ENCODE measurements at regions not wholly inside any gene's neighbourhood (a gene's known extent, or its start where the extent isn't known, plus 50 kb on each side); places are given as distances from the start of the nearest gene placed in this dataset.
"Not testable (repeated sequence)": the region's sequence is repeated elsewhere in the genome, so short reads cannot be mapped to it uniquely, and the experiment has no call there.

DNA sequence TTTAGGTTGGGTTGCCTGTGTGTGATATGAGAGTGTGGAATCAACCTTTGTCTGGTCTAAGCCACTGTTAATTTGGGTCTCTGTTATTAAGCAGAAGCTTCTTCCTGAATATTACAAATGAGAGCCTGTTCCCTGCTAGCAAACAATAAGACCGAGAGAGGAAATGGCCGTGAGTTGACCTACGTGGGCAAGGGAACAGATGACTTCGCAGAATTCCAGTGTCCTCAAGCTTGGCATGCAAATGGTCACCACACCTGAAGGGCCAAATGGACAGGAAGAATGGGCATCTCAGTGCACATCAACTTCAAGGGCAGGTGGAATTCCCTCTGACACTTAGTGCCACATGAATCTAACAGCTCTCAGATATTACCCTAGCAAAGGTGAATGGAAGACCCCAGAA lies 250.8 kb upstream of the FOXF1 start:
- no peak for DNase-seq (ENCODE audit: low read depth)
- no peaks in the 10 kb centered on the region for H3K79me2 ChIP-seq (ENCODE audit: insufficient read depth, low read length)

DNA sequence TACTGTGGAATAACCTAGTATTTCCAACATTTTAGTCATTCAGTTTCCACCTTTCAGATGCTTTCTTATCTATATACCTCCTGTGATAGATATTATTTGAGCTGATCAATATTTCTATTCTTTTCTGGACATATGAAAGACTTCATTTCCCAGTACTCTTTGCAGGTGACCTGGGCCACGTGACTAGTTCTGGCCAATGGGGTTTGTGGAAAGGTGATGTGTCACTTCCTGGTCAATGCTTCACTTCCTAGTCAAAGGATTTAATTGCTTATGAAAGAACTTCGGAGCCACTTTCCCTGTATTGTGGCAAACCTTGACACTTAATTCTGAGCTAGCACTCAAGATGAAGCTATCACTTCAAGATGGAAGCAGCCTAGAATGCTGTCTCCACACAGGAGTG lies 248.9 kb upstream of the FOXF1 start:
- no peaks in the 10 kb centered on the region for H3K4me1 ChIP-seq (ENCODE audit: insufficient read depth, low read length)
- TF ChIP-seq, protein P1, sequence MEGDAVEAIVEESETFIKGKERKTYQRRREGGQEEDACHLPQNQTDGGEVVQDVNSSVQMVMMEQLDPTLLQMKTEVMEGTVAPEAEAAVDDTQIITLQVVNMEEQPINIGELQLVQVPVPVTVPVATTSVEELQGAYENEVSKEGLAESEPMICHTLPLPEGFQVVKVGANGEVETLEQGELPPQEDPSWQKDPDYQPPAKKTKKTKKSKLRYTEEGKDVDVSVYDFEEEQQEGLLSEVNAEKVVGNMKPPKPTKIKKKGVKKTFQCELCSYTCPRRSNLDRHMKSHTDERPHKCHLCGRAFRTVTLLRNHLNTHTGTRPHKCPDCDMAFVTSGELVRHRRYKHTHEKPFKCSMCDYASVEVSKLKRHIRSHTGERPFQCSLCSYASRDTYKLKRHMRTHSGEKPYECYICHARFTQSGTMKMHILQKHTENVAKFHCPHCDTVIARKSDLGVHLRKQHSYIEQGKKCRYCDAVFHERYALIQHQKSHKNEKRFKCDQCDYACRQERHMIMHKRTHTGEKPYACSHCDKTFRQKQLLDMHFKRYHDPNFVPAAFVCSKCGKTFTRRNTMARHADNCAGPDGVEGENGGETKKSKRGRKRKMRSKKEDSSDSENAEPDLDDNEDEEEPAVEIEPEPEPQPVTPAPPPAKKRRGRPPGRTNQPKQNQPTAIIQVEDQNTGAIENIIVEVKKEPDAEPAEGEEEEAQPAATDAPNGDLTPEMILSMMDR (IDR thresholded peaks at IDR 0.05; ENCODE audit: insufficient read depth, low read depth, low read length), result no peak
- TF ChIP-seq EZH2 (IDR thresholded peaks at IDR 0.05; ENCODE audit: insufficient read depth, low read length), result no peak
- H2AFZ ChIP-seq (ENCODE audit: low read depth, low read length), result no peak overlapping the region
- DNase-seq (ENCODE audit: low read depth) (no peak), FAIRE-seq (no peak)
- no peak overlapping the region for H3K27ac ChIP-seq (ENCODE audit: low read depth, low read length)
- Mint-ChIP-seq H3K27me3 (ENCODE audit: low read depth, unreplicated experiment) (peaks cover 11% of the 10 kb centered on the region), H3K4me1 (ENCODE audit: low read depth, unreplicated experiment) (no peaks in the 10 kb centered on the region), H3K4me3 (ENCODE audit: unreplicated experiment) (no peak overlapping the region), H3K9me3 (ENCODE audit: unreplicated experiment) (peaks cover 17% of the 10 kb centered on the region), H3K36me3 (ENCODE audit: low read depth, unreplicated experiment) (peaks cover 2% of the 10 kb centered on the region), H3K27ac (ENCODE audit: unreplicated experiment) (no peak overlapping the region)
- H3K79me2 ChIP-seq (ENCODE audit: insufficient read depth, low read length), result no peaks in the 10 kb centered on the region
- H3K4me3 ChIP-seq (ENCODE audit: insufficient read depth, low read depth, low read length), result no peak overlapping the region
- no peak overlapping the region for H3K4me2 ChIP-seq (ENCODE audit: low read length)
- no peaks in the 10 kb centered on the region for H4K20me1 ChIP-seq (ENCODE audit: insufficient read depth, low read length)
- H3K36me3 ChIP-seq (ENCODE audit: insufficient read depth, low read length), result no peaks in the 10 kb centered on the region
- no peak overlapping the region for H3K9ac ChIP-seq (ENCODE audit: low read length)
- no peaks in the 10 kb centered on the region for H3K27me3 ChIP-seq (ENCODE audit: insufficient read depth, low read length)
- no peaks in the 10 kb centered on the region for H3K9me3 ChIP-seq (ENCODE audit: insufficient read depth, low read depth, low read length)

More for the DNA sequence above, 250.8 kb upstream of the FOXF1 start:
- H3K9me3 Mint-ChIP-seq (ENCODE audit: unreplicated experiment), result peaks cover 21% of the 10 kb centered on the region
- no peak overlapping the region for H3K27ac ChIP-seq (ENCODE audit: low read depth, low read length)
- no peaks in the 10 kb centered on the region for H3K4me1 Mint-ChIP-seq (ENCODE audit: low read depth, unreplicated experiment)
- no peak overlapping the region for H3K4me3 ChIP-seq (ENCODE audit: insufficient read depth, low read depth, low read length)
- no peak for TF ChIP-seq EZH2 (IDR thresholded peaks at IDR 0.05; ENCODE audit: insufficient read depth, low read length)
- TF ChIP-seq, protein P1 (IDR thresholded peaks at IDR 0.05; ENCODE audit: insufficient read depth, low read depth, low read length), result no peak
- no peaks in the 10 kb centered on the region for H3K36me3 ChIP-seq (ENCODE audit: insufficient read depth, low read length)
- peaks cover 2% of the 10 kb centered on the region for H3K36me3 Mint-ChIP-seq (ENCODE audit: low read depth, unreplicated experiment)
- no peak overlapping the region for H2AFZ ChIP-seq (ENCODE audit: low read depth, low read length)
- H3K4me2 ChIP-seq (ENCODE audit: low read length), result no peak overlapping the region
- FAIRE-seq, result no peak
- H3K27me3 Mint-ChIP-seq (ENCODE audit: low read depth, unreplicated experiment), result peaks cover 11% of the 10 kb centered on the region
- H3K4me1 ChIP-seq (ENCODE audit: insufficient read depth, low read length), result no peaks in the 10 kb centered on the region
- H3K9me3 ChIP-seq (ENCODE audit: insufficient read depth, low read depth, low read length), result no peaks in the 10 kb centered on the region
- no peaks in the 10 kb centered on the region for H3K27me3 ChIP-seq (ENCODE audit: insufficient read depth, low read length)
- H4K20me1 ChIP-seq (ENCODE audit: insufficient read depth, low read length), result no peaks in the 10 kb centered on the region
- H3K9ac ChIP-seq (ENCODE audit: low read length), result no peak overlapping the region
- no peak overlapping the region for H3K4me3 Mint-ChIP-seq (ENCODE audit: unreplicated experiment)
- no peak overlapping the region for H3K27ac Mint-ChIP-seq (ENCODE audit: unreplicated experiment)

DNA sequence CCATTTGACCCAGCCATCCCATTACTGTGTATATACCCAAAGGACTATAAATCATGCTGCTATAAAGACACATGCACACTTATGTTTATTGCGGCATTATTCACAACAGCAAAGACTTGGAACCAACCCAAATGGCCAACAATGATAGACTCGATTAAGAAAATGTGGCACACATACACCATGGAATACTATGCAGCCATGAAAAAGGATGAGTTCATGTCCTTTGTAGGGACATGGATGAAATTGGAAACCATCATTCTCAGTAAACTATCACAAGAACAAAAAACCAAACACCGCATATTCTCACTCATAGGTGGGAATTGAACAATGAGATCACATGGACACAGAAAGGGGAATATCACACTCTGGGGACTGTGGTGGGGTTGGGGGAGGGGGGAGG lies 242.7 kb upstream of the FOXF1 start:
- H3K27me3 Mint-ChIP-seq (ENCODE audit: low read depth, unreplicated experiment), result peaks cover 26% of the 10 kb centered on the region
- H3K36me3 ChIP-seq (ENCODE audit: insufficient read depth, low read length); H3K27me3 ChIP-seq (ENCODE audit: insufficient read depth, low read length); FAIRE-seq; H3K79me2 ChIP-seq (ENCODE audit: insufficient read depth, low read length); H3K4me3 ChIP-seq (ENCODE audit: insufficient read depth, low read depth, low read length); H3K4me1 Mint-ChIP-seq (ENCODE audit: low read depth, unreplicated experiment); H3K9me3 Mint-ChIP-seq (ENCODE audit: unreplicated experiment); H3K36me3 Mint-ChIP-seq (ENCODE audit: low read depth, unreplicated experiment); H2AFZ ChIP-seq (ENCODE audit: low read depth, low read length); H3K4me1 ChIP-seq (ENCODE audit: insufficient read depth, low read length); H3K9me3 ChIP-seq (ENCODE audit: insufficient read depth, low read depth, low read length); H3K9ac ChIP-seq (ENCODE audit: low read length); DNase-seq (ENCODE audit: low read depth); H3K27ac ChIP-seq (ENCODE audit: low read depth, low read length); H3K27ac Mint-ChIP-seq (ENCODE audit: unreplicated experiment); H3K4me2 ChIP-seq (ENCODE audit: low read length); H3K4me3 Mint-ChIP-seq (ENCODE audit: unreplicated experiment); H4K20me1 ChIP-seq (ENCODE audit: insufficient read depth, low read length): not testable (repeated sequence)

Measured in astrocyte (in vitro differentiated cells and primary cell).